GM12864 (cell line): ENCODE measurements at regions not wholly inside any gene's neighbourhood (a gene's known extent, or its start where the extent isn't known, plus 50 kb on each side); places are given as distances from the start of the nearest gene placed in this dataset.

Source experiments
- DNase-seq: peaks from one replicate; pipeline ENCODE4 v3.0.0-alpha.2; 2011; ENCODE audit warnings: low read depth
- H3K4me3 ChIP-seq: 2 replicates; pipeline ENCODE4 v1.5.1; 2011; ENCODE audit warnings: mild to moderate bottlenecking, low read depth, low read length, control low read depth
- CTCF ChIP-seq: IDR thresholded peaks from 2 replicates; pipeline ENCODE4 v1.5.1; 2011; ENCODE audit warnings: low read depth, mild to moderate bottlenecking, moderate library complexity, low read length, control low read depth, inconsistent platforms; ENCODE audit errors: missing control alignments

- peak; percentile 18 for TF ChIP-seq CTCF
- DNase-seq = no peak
- no peak overlapping the region for H3K4me3 ChIP-seq
Measured at GRCh38 chr14:100416921-100417860, 94.1 kb downstream of the SLC25A47 start.

GRCh38 chr14:100419856-100420255 is 96.7 kb downstream of the SLC25A47 start:
- no peak for DNase-seq
- no peak overlapping the region for H3K4me3 ChIP-seq
- TF ChIP-seq CTCF = peak; percentile 3

- H3K4me3 ChIP-seq = no peak overlapping the region
- DNase-seq = no peak
- no peak for TF ChIP-seq CTCF
Measured at GRCh38 chr14:100421756-100422470, 98.8 kb downstream of the SLC25A47 start.

DNA sequence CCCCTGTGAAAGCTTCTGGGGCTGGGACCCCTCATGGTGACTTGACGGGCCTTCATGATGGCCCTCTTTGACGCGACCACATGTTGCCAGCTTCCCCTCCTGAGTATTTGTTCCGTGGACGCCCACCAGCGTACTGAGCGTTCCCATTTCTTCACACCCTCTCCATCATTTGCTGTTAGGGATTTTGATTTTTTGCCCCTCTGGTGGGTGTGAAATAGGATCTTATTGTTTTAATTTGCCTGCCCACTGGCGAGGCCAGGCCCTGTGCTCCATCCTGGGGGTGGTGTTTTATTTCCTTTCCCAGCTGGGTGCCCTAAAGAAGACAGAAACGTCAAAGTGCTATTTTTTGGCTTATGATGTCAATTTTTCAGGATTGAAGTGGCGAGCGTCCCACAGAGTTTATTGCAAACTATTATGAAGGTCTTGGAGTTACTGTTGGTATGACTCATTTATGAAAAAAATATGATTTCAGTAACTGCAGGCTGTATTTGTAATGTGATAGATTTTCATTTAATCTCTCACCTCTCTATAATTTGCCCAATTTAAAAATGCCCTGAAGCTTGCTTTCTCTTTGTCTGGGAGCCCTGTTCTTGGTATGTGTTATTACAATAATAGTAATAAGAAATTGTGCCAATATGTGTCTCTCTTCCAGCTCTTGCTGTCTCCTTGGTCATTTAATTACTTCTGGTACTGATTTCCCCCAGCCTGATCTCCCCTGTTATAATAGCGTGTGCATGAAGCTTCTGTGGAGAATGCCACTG is 99.6 kb downstream of the SLC25A47 start:
- no peak for TF ChIP-seq CTCF
- no peak overlapping the region for H3K4me3 ChIP-seq
- no peak for DNase-seq

DNA sequence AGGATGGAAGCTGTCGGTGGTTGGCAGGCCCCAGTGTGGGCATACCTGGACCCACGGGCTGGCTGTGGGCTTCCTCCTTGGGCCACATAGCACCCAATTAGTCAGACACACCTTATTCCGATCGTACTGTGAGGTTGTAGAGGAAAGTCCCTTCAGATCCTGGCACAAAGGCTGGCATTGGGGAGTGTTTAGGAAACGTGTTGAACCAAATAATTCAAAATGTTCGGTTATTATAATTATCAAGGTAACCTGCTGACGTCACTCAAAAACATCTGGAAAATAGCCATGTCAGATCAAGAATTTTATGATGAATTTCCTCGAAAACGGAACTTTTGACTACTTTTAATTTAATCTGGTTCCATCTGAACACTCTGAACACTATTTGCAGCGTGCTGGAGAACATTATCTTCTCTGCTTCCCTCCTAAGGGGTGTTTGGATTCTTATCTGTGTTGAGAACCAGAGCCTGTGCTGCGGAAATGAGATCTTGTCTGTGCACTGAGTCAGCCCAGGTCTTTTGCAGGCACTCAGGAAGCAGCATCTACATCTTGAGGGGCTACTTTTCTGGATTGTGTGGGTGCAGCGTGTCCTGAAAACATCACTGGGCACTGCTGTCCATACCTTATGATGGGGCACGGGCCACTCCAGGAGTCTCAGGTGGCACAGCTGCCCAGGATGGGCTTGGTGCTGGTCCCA is 100.3 kb downstream of the SLC25A47 start:
- TF ChIP-seq CTCF = no peak

More for the DNA sequence above, 100.3 kb downstream of the SLC25A47 start:
- no peak overlapping the region for H3K4me3 ChIP-seq
- no peak for DNase-seq
